Stomach (tissue), 4 donors: ENCODE measurements at regions not wholly inside any gene's neighbourhood (a gene's known extent, or its start where the extent isn't known, plus 50 kb on each side); places are given as distances from the start of the nearest gene placed in this dataset.

Source experiments
- CTCF ChIP-seq, 7 experiments: fragments of 450-650 bp in 4 of 7; fragments of 200-600 bp in 3 of 7; sonication (generic) in 3 of 7; IDR thresholded peaks; one replicate each; pipeline ENCODE4 v1.5.1; 2016 to 2019; ENCODE audit warnings: antibody characterized with exemption in 7 of 7, control low read depth in 2 of 7, mild to moderate bottlenecking in 1 of 7
- EP300 ChIP-seq: sonication (generic); formaldehyde crosslinking; IDR thresholded peaks from one replicate; pipeline ENCODE4 v1.6.1; 2017; ENCODE audit warnings: antibody characterized with exemption
- POLR2A ChIP-seq, 4 donors: fragments of 450-650 bp; IDR thresholded peaks; one replicate each; pipeline ENCODE4 v1.6.1; 2016; ENCODE audit warnings: antibody characterized with exemption in 4 of 4, control low read depth in 2 of 4, mild to moderate bottlenecking in 1 of 4, moderate library complexity in 1 of 4
- POLR2AphosphoS5 ChIP-seq, 3 donors: sonication (generic); formaldehyde crosslinking; IDR thresholded peaks; one replicate each; pipeline ENCODE4 v1.6.1; 2016; ENCODE audit warnings: antibody characterized with exemption in 3 of 3

- TF ChIP-seq CTCF (IDR thresholded peaks at IDR 0.05), result no peak
- TF ChIP-seq EP300, result no peak
- no peak for TF ChIP-seq POLR2A (IDR thresholded peaks at IDR 0.05)
- TF ChIP-seq POLR2AphosphoS5 (IDR thresholded peaks at IDR 0.05), result no peak
These were observed 868.6 kb downstream of the TBL1XR1 start for GRCh38 chr3:176328666-176329065.
